Psoas muscle (tissue), 7 donors: ENCODE measurements at regions not wholly inside any gene's neighbourhood (a gene's known extent, or its start where the extent isn't known, plus 50 kb on each side); places are given as distances from the start of the nearest gene placed in this dataset.
A peak's percentile ranks its signal among the peaks of the same experiment; 100 is the strongest.
"Not testable (repeated sequence)": the region's sequence is repeated elsewhere in the genome, so short reads cannot be mapped to it uniquely, and the experiment has no call there.

Source experiments
- ATAC-seq, 4 donors: fragments of 200-7000 bp; cut with Tn5 transposase; one replicate each; pipeline ENCODE4 v1.9.1; 2020; ENCODE audit warnings: moderate library complexity in 3 of 4, mild to moderate bottlenecking in 2 of 4
- DNase-seq, 2 donors: peaks; one replicate each; pipeline ENCODE4 v3.0.0-alpha.2; 2020
- H3K27ac ChIP-seq: fragments of 200-600 bp; one replicate; pipeline ENCODE4 v1.8.0; 2022
- H3K27me3 ChIP-seq, 3 donors: fragments of 200-600 bp in 1 of 3; one replicate each; pipeline versions ENCODE4 v1.6.1 to v1.8.0; 2013 to 2022; ENCODE audit warnings: low read length in 2 of 3, mild to moderate bottlenecking in 2 of 3, moderate library complexity in 1 of 3; ENCODE audit not compliant: insufficient read depth in 3 of 3
- H3K36me3 ChIP-seq, 2 donors: fragments of 200-600 bp in 1 of 2; one replicate each; pipeline versions ENCODE4 v1.6.1 to v1.8.0; 2013 to 2022; ENCODE audit warnings: low read depth in 1 of 2, mild to moderate bottlenecking in 1 of 2, moderate library complexity in 1 of 2; ENCODE audit not compliant: insufficient read depth in 1 of 2
- H3K4me1 ChIP-seq: fragments of 200-600 bp; one replicate; pipeline ENCODE4 v1.8.0; 2022
- H3K4me3 ChIP-seq: fragments of 200-600 bp; one replicate; pipeline ENCODE4 v1.8.0; 2022; ENCODE audit warnings: mild to moderate bottlenecking
- H3K9me3 ChIP-seq: fragments of 200-600 bp; one replicate; pipeline ENCODE4 v1.8.0; 2022
- WGBS, 3 donors: extraction: QIAGEN DNeasy Blood & Tissue Kit; methylation state at CpG; one replicate each; pipeline versions ENCODE4 v1.1.6 to v1.1.7; 2013; 5-methylcytosine and 5-hydroxymethylcytosine counted together
- intact Hi-C, 2 donors: fragments of 100-400 bp; cut with DNase I; formaldehyde crosslinking; loops; one replicate each; pipeline versions ENCODE4 v1.11.0 to v1.14.2; 2022
- TF ChIP-seq, protein P1 (sequence below): fragments of 200-600 bp; IDR thresholded peaks from one replicate; pipeline ENCODE4 v1.8.0; 2022; ENCODE audit warnings: antibody characterized with exemption
- donor health status: healthy with polysubstance abuse.
- donor health status: DM: no; HTN: no; CAD: no; lungs with moderate emphysema.
- donor health status: Bipolar disorder and iron deficiency.
- donor health status: healthy.
- donor health status: DM: yes; HTN: yes; CAD: no.
- donor health status: DM: no; HTN: no; CAD: no.
- donor health status: DM: yes; HTN: yes; CAD: no.

GRCh38 chr13:90276216-90276615 is 1071.3 kb upstream of the MIR17HG start:
- H3K27ac ChIP-seq = no peak overlapping the region

GRCh38 chr13:90278231-90278630 is 1069.3 kb upstream of the MIR17HG start:
- ATAC-seq = not testable (repeated sequence)
- WGBS, 3 donors = 87 to 92% (median 89%) methylated on average over 3 of the region's 3 CpGs

More at GRCh38 chr13:90276216-90276615, 1071.3 kb upstream of the MIR17HG start:
- ATAC-seq (peak in 1 of 4 donors; percentile 27), DNase-seq (no peak)
- TF ChIP-seq, protein P1, sequence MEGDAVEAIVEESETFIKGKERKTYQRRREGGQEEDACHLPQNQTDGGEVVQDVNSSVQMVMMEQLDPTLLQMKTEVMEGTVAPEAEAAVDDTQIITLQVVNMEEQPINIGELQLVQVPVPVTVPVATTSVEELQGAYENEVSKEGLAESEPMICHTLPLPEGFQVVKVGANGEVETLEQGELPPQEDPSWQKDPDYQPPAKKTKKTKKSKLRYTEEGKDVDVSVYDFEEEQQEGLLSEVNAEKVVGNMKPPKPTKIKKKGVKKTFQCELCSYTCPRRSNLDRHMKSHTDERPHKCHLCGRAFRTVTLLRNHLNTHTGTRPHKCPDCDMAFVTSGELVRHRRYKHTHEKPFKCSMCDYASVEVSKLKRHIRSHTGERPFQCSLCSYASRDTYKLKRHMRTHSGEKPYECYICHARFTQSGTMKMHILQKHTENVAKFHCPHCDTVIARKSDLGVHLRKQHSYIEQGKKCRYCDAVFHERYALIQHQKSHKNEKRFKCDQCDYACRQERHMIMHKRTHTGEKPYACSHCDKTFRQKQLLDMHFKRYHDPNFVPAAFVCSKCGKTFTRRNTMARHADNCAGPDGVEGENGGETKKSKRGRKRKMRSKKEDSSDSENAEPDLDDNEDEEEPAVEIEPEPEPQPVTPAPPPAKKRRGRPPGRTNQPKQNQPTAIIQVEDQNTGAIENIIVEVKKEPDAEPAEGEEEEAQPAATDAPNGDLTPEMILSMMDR = no peak
- Histone ChIP-seq H3K4me3 (no peak overlapping the region), H3K27me3 (no peaks in the 10 kb centered on the region), H3K9me3 (no peaks in the 10 kb centered on the region), H3K4me1 (peaks cover 8% of the 10 kb centered on the region), H3K36me3 (no peaks in the 10 kb centered on the region)
- intact Hi-C loops = no loop called here
- 57 to 68% (median 63%) methylated on average over 1 of the region's 1 CpG for WGBS, 3 donors

GRCh38 chr13:90281709-90282108 is 1065.8 kb upstream of the MIR17HG start:
- TF ChIP-seq, protein P1 = no peak
- Histone ChIP-seq H3K27ac (no peak overlapping the region), H3K4me1 (peaks cover under 1% of the 10 kb centered on the region), H3K27me3 (no peaks in the 10 kb centered on the region), H3K9me3 (no peaks in the 10 kb centered on the region), H3K4me3 (no peak overlapping the region), H3K36me3 (no peaks in the 10 kb centered on the region)
- ATAC-seq (no peak), DNase-seq (no peak)
- intact Hi-C loops = no loop called here

More at GRCh38 chr13:90278231-90278630, 1069.3 kb upstream of the MIR17HG start:
- H3K27ac ChIP-seq, DNase-seq, H3K27me3 ChIP-seq, H3K36me3 ChIP-seq, H3K4me3 ChIP-seq, H3K9me3 ChIP-seq, intact Hi-C loops, H3K4me1 ChIP-seq: not testable (repeated sequence)

DNA sequence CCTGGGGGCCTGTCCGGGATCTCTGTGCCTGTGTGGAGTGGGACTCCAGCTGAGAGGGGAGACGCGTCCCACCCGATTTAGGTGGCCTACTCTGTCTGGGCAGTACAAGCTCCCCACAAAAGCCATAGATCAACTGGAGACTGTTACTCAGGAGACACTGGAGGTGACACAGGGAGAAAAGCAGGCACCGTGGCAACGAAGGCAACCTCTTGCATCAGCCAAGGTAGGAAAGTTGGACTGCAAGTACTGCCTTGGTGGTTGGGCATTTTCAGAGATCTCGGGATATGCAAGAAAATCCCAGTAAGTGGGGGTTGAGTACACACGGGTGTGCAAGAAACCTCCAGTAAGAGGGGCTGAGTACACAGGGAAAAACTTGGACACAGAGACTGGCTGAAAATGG is 1060.0 kb upstream of the MIR17HG start:
- H3K4me1 ChIP-seq = no peaks in the 10 kb centered on the region
- H3K27ac ChIP-seq = no peak overlapping the region
- no peak for DNase-seq
- H3K9me3 ChIP-seq = no peaks in the 10 kb centered on the region
- no peak overlapping the region for H3K4me3 ChIP-seq
- intact Hi-C loops = no loop called here
- no peak for ATAC-seq
- TF ChIP-seq, protein P1 = no peak
- WGBS, 3 donors = 88 to 90% (median 88%) methylated on average over 8 of the region's 8 CpGs
- H3K27me3 ChIP-seq = no peaks in the 10 kb centered on the region
- no peaks in the 10 kb centered on the region for H3K36me3 ChIP-seq

GRCh38 chr13:90293793-90294361 is 1053.6 kb upstream of the MIR17HG start:
- whole genome bisulfite sequencing, 3 donors = 84 to 89% (median 85%) methylated on average over 7 of the region's 7 CpGs
- Histone ChIP-seq H3K27me3 (no peaks in the 10 kb centered on the region), H3K4me3 (no peak overlapping the region), H3K27ac (no peak overlapping the region), H3K9me3 (no peaks in the 10 kb centered on the region), H3K4me1 (no peaks in the 10 kb centered on the region), H3K36me3 (no peaks in the 10 kb centered on the region)
- TF ChIP-seq, protein P1 = no peak
- ATAC-seq = no peak
- DNase-seq = no peak
- intact Hi-C loops = no loop called here
